Ectodermal cell (in vitro differentiated cells): ENCODE measurements at regions not wholly inside any gene's neighbourhood (a gene's known extent, or its start where the extent isn't known, plus 50 kb on each side); places are given as distances from the start of the nearest gene placed in this dataset.

Experiments used
- H3K27ac ChIP-seq: 2 replicates; pipeline ENCODE4 v1.7.0; 2013; ENCODE audit warnings: mild to moderate bottlenecking, low read depth, low read length; ENCODE audit not compliant: insufficient read depth, poor library complexity, severe bottlenecking
- H3K27me3 ChIP-seq: 2 replicates; pipeline ENCODE4 v1.7.0; 2013; ENCODE audit warnings: mild to moderate bottlenecking, low read length; ENCODE audit not compliant: insufficient read depth, control insufficient read depth, poor library complexity, severe bottlenecking
- H3K36me3 ChIP-seq: one replicate; pipeline ENCODE4 v1.7.0; 2013; ENCODE audit warnings: low read length; ENCODE audit not compliant: control insufficient read depth, insufficient read depth
- H3K4me1 ChIP-seq: one replicate; pipeline ENCODE4 v1.7.0; 2013; ENCODE audit warnings: low read length; ENCODE audit not compliant: control insufficient read depth, insufficient read depth
- H3K4me3 ChIP-seq: 2 replicates; pipeline ENCODE4 v1.7.0; 2013; ENCODE audit warnings: low read depth, low read length, control low read depth; ENCODE audit not compliant: insufficient read depth
- H3K9me3 ChIP-seq: 2 replicates; pipeline ENCODE4 v1.7.0; 2013; ENCODE audit warnings: mild to moderate bottlenecking, low read length, moderate library complexity; ENCODE audit not compliant: control insufficient read depth
- WGBS, 2 experiments: methylation state at CpG; one replicate each; pipeline ENCODE4 v1.1.7; 2013; ENCODE audit warnings: missing lambda C conversion rate in 2 of 2; 5-methylcytosine and 5-hydroxymethylcytosine counted together

DNA sequence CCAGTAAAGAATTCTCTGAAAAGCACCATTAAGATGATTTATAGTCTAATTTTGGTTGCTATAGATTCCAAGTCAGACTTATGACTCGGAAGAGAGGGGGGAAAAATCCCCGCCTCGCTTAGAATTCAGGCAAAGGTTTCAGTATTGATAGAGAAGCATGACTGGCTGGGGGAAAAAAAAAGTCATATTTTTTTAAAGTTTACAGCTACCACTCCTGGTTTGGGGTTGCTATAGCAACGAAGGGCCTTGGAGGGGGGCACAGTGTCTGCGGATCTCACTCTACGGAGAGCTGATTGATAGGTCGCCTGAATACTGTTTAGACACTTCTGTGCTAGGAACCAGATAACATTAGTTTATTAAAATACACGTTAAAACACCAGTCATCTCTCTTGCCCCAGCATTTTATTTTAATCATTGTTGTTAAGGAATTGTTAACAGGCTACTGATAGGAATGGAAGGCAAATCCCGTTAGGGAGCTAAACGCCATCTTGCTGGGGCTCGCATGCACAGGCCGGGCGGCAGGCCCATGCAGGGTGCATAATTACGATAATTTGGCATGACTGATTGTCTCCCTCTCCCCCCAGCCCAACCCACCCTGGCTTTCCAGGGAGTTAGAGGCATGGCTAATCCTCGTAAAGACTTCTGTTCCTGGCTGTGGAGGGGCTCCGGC lies 380.0 kb upstream of the XYLT1 start:
- Histone ChIP-seq H3K27me3 (no peaks in the 10 kb centered on the region), H3K4me1 (peaks cover 4% of the 10 kb centered on the region), H3K36me3 (no peaks in the 10 kb centered on the region), H3K27ac (peak overlapping the region; percentile 4), H3K9me3 (no peaks in the 10 kb centered on the region), H3K4me3 (no peak overlapping the region)
- 59 to 62% methylated on average over 15 to 16 of the region's 16 CpGs for WGBS, 2 experiments

DNA sequence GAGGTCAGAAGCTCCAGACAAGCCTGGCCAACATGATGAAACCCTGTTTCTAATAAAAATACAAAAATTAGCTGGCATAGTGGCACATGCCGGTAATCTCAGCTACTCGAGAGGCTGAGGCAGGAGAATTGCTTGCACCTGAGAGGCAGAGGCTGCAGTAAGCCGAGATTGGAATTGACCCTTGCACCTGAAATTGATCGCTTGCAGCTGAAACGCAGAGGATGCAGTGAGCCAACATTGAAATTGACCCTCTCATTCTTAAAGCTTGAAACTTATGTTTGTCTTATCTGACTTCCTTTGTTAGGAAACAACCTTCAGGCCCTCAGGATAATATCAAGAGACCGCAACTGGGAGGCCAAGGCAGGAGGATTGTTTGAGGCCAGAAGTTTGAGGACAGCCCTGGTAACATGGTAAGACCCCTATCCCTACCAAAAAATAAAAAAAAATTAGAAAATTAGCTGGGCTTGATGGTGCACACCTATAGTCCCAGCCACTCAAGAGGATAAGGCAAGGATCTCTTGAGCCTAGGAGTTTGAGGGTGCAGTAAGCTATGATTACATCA lies 376.6 kb upstream of the XYLT1 start:
- Histone ChIP-seq H3K4me1 (peaks cover 4% of the 10 kb centered on the region), H3K36me3 (no peaks in the 10 kb centered on the region), H3K9me3 (no peaks in the 10 kb centered on the region), H3K27ac (no peak overlapping the region), H3K4me3 (no peak overlapping the region), H3K27me3 (no peaks in the 10 kb centered on the region)
- 86 to 92% methylated on average over 6 of the region's 6 CpGs for WGBS, 2 experiments

- H3K27me3 ChIP-seq = no peaks in the 10 kb centered on the region
- no peak overlapping the region for H3K4me3 ChIP-seq
- 91 to 92% methylated on average over 6 of the region's 6 CpGs for WGBS, 2 experiments
- H3K9me3 ChIP-seq = no peaks in the 10 kb centered on the region
- H3K36me3 ChIP-seq = no peaks in the 10 kb centered on the region
- no peak overlapping the region for H3K27ac ChIP-seq
- no peaks in the 10 kb centered on the region for H3K4me1 ChIP-seq
These were observed 375.3 kb upstream of the XYLT1 start for GRCh38 chr16:17846030-17846429.

GRCh38 chr16:17845031-17845430 lies 374.3 kb upstream of the XYLT1 start:
- H3K36me3 ChIP-seq = no peaks in the 10 kb centered on the region
- WGBS, 2 experiments = 88% methylated on average over 10 of the region's 10 CpGs
- H3K9me3 ChIP-seq = no peaks in the 10 kb centered on the region
- H3K4me3 ChIP-seq = no peak overlapping the region
- no peaks in the 10 kb centered on the region for H3K27me3 ChIP-seq
- H3K4me1 ChIP-seq = no peaks in the 10 kb centered on the region
- H3K27ac ChIP-seq = no peak overlapping the region

DNA sequence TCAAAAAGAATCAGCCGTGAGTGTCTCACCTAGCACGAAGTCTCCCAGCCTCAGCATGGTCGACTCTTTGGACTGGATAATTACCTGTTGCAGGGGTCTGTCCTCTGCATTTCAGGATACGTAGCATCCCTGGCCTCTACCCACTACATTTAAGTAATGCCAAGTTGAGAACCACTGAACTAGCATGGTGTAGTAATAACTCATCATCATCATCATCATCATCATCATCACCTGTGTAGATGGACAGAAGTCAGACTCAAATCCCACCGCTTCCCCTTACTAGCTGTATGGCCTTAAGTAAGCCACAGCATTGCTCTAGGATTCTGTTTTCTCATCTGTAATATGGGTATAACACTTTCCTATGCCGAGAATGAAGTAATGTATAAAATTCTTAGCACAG lies 373.1 kb upstream of the XYLT1 start:
- Histone ChIP-seq H3K4me1 (no peaks in the 10 kb centered on the region), H3K4me3 (no peak overlapping the region), H3K27ac (no peak overlapping the region), H3K9me3 (no peaks in the 10 kb centered on the region), H3K27me3 (no peaks in the 10 kb centered on the region), H3K36me3 (no peaks in the 10 kb centered on the region)
- WGBS, 2 experiments = 90 to 94% methylated on average over 5 to 6 of the region's 6 CpGs

- Histone ChIP-seq H3K36me3 (no peaks in the 10 kb centered on the region), H3K27me3 (no peaks in the 10 kb centered on the region), H3K27ac (no peak overlapping the region), H3K9me3 (no peaks in the 10 kb centered on the region), H3K4me1 (no peaks in the 10 kb centered on the region), H3K4me3 (no peak overlapping the region)
- WGBS, 2 experiments = 88 to 90% methylated on average over 5 of the region's 5 CpGs
These were observed 369.1 kb upstream of the XYLT1 start for GRCh38 chr16:17839907-17840306.

- no peaks in the 10 kb centered on the region for H3K4me1 ChIP-seq
- H3K27me3 ChIP-seq = no peaks in the 10 kb centered on the region
- 87 to 90% methylated on average over 9 of the region's 9 CpGs for WGBS, 2 experiments
- no peaks in the 10 kb centered on the region for H3K36me3 ChIP-seq
- no peak overlapping the region for H3K27ac ChIP-seq
- H3K9me3 ChIP-seq = no peaks in the 10 kb centered on the region
- no peak overlapping the region for H3K4me3 ChIP-seq
These were observed 368.5 kb upstream of the XYLT1 start for GRCh38 chr16:17839272-17839671.

- no peak overlapping the region for H3K4me3 ChIP-seq
- no peaks in the 10 kb centered on the region for H3K9me3 ChIP-seq
- WGBS, 2 experiments = 44 to 47% methylated on average over 12 of the region's 12 CpGs
- no peaks in the 10 kb centered on the region for H3K36me3 ChIP-seq
- no peaks in the 10 kb centered on the region for H3K4me1 ChIP-seq
- no peak overlapping the region for H3K27ac ChIP-seq
- H3K27me3 ChIP-seq = no peaks in the 10 kb centered on the region
These were observed 366.3 kb upstream of the XYLT1 start for GRCh38 chr16:17836868-17837602.

DNA sequence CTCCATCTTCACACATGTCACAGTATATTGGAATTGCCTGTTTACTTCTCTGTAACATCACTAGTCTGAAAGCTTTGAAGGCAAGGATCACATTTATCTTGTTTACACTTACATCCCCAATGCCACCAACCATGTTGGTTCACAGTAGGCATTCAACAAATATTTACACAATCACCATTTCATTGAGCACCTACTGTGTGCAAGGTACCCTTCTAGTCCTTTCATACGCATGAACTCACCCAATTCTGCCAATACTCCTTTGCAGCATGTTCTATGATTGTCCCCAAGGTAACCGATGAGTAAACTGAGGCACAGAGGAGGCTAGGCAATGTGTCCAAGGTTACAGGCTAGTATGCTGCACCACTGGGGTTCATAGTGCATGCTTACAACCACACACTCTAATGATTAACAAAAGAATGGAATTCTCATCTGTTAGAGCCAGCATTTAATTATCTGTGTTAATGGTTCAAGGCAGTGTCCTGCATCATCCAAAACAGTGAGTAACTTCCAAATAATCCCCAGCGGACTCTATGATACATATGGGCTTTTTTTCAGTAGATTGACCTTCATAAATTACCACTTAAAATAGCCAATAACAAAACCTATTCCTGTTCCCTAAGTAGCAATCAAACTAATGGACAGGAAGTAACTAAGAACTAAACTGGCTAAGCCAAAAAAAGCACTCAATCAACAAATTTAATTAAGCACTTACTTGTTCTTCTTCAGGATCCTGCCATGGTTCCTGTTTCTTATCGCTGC lies 364.5 kb upstream of the XYLT1 start:
- no peaks in the 10 kb centered on the region for H3K4me1 ChIP-seq
- no peak overlapping the region for H3K27ac ChIP-seq
- H3K27me3 ChIP-seq = no peaks in the 10 kb centered on the region
- H3K9me3 ChIP-seq = no peaks in the 10 kb centered on the region
- no peak overlapping the region for H3K4me3 ChIP-seq
- WGBS, 2 experiments = 93 to 96% methylated on average over 4 of the region's 4 CpGs
- no peaks in the 10 kb centered on the region for H3K36me3 ChIP-seq

DNA sequence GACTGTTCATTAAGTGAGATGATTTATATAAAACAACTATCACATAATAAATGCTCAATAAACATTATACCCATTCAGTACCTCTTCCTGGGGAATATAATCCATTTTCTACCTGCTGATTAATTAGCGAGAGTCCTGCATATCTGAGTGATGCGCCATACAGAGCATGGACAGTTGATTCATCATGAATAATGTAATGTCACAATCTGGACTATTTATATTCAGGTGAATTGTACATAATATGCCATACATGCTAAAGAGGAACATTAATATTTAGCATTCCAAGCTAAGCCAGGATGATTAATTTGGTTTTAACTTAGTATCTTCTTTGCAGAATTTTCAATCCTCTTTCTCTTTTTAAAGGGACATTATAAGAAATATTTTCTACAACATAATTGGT lies 362.0 kb upstream of the XYLT1 start:
- no peaks in the 10 kb centered on the region for H3K4me1 ChIP-seq
- H3K27me3 ChIP-seq = no peaks in the 10 kb centered on the region
- no peak overlapping the region for H3K27ac ChIP-seq
- no peaks in the 10 kb centered on the region for H3K36me3 ChIP-seq
- no peaks in the 10 kb centered on the region for H3K9me3 ChIP-seq
- 100% methylated on average over 2 of the region's 2 CpGs; no CpG with 5 or more reads in 1 of the 2 experiments for WGBS, 2 experiments
- H3K4me3 ChIP-seq = no peak overlapping the region
